A673 (cell line): ENCODE measurements at regions not wholly inside any gene's neighbourhood (a gene's known extent, or its start where the extent isn't known, plus 50 kb on each side); places are given as distances from the start of the nearest gene placed in this dataset.

Source experiments
- BruUV-seq: library from RNA; stranded (reverse); fragments of 400-500 nt; replicated peaks from 2 replicates; lab custom pipeline; 2021; lab: Mats Ljungman, UMichigan
- CTCF ChIA-PET: fragments of 300-600 bp; sonication (Branson Sonifier 250); formaldehyde crosslinking; loops from one replicate; lab custom pipeline; 2022; ENCODE audit warnings: antibody characterized with exemption; lab: Charles Lee
- POLR2A ChIA-PET: fragments of 300-600 bp; sonication (Branson Sonifier 250); formaldehyde crosslinking; loops from one replicate; lab custom pipeline; 2022; ENCODE audit warnings: antibody characterized with exemption; ENCODE audit not compliant: low non-redundant PET; lab: Charles Lee
- DNase-seq: peaks from one replicate; pipeline ENCODE4 v3.0.0-alpha.2; 2015; ENCODE audit warnings: low spot score
- H3K27ac ChIP-seq: fragments of 200-600 bp; sonication (generic); 2 replicates; pipeline ENCODE4 v1.5.1; 2016; ENCODE audit warnings: mixed run types, low read depth, mild to moderate bottlenecking, mixed read lengths, antibody characterized with exemption, low read length; ENCODE audit not compliant: poor library complexity, severe bottlenecking
- H3K27me3 ChIP-seq: fragments of 200-600 bp; sonication (generic); replicated peaks from 2 replicates; pipeline ENCODE4 v1.6.1; 2017; ENCODE audit warnings: mixed run types, low read depth, mild to moderate bottlenecking, mixed read lengths, antibody characterized with exemption, low read length; ENCODE audit not compliant: insufficient read depth, poor library complexity
- H3K36me3 ChIP-seq: fragments of 200-600 bp; sonication (generic); 2 replicates; pipeline ENCODE4 v1.6.1; 2016; ENCODE audit warnings: mixed run types, mild to moderate bottlenecking, mixed read lengths, antibody characterized with exemption, low read length; ENCODE audit not compliant: insufficient read depth, poor library complexity, severe bottlenecking
- H3K4me1 ChIP-seq: fragments of 200-600 bp; sonication (generic); 2 replicates; pipeline ENCODE4 v1.6.1; 2017; ENCODE audit warnings: mixed run types, mild to moderate bottlenecking, mixed read lengths, antibody characterized with exemption, low read length; ENCODE audit not compliant: insufficient read depth, poor library complexity, severe bottlenecking
- H3K4me3 ChIP-seq: fragments of 200-600 bp; sonication (generic); 2 replicates; pipeline ENCODE4 v1.5.1; 2016; ENCODE audit warnings: low read depth, mixed run types, mild to moderate bottlenecking, mixed read lengths, low read length; ENCODE audit not compliant: poor library complexity, severe bottlenecking
- H3K9me3 ChIP-seq: fragments of 200-600 bp; sonication (generic); 2 replicates; pipeline ENCODE4 v1.6.1; 2016; ENCODE audit warnings: mixed run types, low read depth, mild to moderate bottlenecking, mixed read lengths, antibody characterized with exemption, low read length; ENCODE audit not compliant: poor library complexity, severe bottlenecking
- EZH2 ChIP-seq: fragments of 200-600 bp; sonication (generic); IDR thresholded peaks from 2 replicates; pipeline ENCODE4 v1.6.1; 2017; ENCODE audit warnings: borderline replicate concordance, low read depth, mild to moderate bottlenecking, mixed read lengths, antibody characterized with exemption, low read length; ENCODE audit not compliant: poor library complexity, severe bottlenecking
- intact Hi-C: fragments of 100-400 bp; cut with micrococcal nuclease; formaldehyde crosslinking; loops from one replicate; pipeline ENCODE4 v1.10.0; 2022; ENCODE audit not compliant: unreplicated experiment
- TF ChIP-seq, protein P1 (sequence below): fragments of 300-800, 200-600 bp; sonication (generic); conservative IDR thresholded peaks from 2 replicates; pipeline ENCODE4 v1.5.1; 2017; ENCODE audit warnings: low read depth, mild to moderate bottlenecking, antibody characterized with exemption, low read length, moderate library complexity, mixed read lengths

DNA sequence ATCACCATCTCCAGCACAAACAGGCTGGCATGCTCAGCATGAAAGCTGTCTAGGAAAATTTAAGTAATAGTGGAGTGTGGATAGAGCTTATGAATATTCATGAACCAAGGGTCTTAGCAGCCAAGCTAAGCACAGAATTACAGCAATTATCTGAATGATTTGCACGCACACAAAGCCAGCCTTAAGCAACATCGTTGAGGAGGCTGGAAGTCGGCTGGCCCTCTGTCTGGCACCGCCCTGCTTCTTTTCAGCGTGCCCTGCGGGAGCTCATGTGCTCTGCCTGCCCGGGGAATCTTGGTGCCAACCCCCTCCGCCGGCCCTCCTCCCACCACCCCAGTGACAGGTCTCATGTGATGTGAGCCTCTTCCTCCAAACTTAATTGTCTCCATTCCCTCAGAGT lies 540.1 kb downstream of the CMPK2 start:
- ChIA-PET POLR2A (interaction anchor here (0.6 kb wide), 1 partner anchor 409 kb away, joined by 3 read pairs; no protein-coding TSS in a partner anchor), CTCF (no interaction called here)
- no TSS peak for BruUV-seq
- no peaks in the 10 kb centered on the region for H3K36me3 ChIP-seq
- H3K4me1 ChIP-seq, result peaks cover 20% of the 10 kb centered on the region
- DNase-seq, result peak; percentile 99
- peaks cover 4% of the 10 kb centered on the region for H3K9me3 ChIP-seq
- no peaks in the 10 kb centered on the region for H3K27me3 ChIP-seq
- no peak for TF ChIP-seq EZH2
- TF ChIP-seq, protein P1, sequence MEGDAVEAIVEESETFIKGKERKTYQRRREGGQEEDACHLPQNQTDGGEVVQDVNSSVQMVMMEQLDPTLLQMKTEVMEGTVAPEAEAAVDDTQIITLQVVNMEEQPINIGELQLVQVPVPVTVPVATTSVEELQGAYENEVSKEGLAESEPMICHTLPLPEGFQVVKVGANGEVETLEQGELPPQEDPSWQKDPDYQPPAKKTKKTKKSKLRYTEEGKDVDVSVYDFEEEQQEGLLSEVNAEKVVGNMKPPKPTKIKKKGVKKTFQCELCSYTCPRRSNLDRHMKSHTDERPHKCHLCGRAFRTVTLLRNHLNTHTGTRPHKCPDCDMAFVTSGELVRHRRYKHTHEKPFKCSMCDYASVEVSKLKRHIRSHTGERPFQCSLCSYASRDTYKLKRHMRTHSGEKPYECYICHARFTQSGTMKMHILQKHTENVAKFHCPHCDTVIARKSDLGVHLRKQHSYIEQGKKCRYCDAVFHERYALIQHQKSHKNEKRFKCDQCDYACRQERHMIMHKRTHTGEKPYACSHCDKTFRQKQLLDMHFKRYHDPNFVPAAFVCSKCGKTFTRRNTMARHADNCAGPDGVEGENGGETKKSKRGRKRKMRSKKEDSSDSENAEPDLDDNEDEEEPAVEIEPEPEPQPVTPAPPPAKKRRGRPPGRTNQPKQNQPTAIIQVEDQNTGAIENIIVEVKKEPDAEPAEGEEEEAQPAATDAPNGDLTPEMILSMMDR, result no peak
- H3K4me3 ChIP-seq, result no peak overlapping the region
- intact Hi-C loops, result no loop called here
- no peak overlapping the region for H3K27ac ChIP-seq

DNA sequence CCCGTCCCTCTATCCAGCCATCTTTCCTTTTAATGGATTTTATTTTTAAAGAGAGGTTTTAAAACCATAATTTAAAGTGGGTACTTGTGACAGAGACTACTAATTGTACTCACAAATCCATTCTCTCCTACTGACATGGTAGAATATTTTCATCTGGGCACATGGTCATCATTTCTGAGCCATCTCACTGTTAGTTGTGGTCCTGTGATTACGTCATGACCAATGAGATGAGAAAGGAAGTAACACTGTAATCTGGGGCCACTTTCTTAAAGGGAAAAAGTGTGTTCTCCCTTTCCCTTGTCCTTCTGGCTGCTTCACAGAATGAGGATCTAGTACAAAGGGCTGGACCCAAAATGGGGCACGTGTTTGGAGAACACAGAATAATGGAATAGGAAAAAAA lies 538.7 kb downstream of the CMPK2 start:
- POLR2A ChIA-PET, result no interaction called here
- CTCF ChIA-PET, result no interaction called here
- TF ChIP-seq, protein P1, result no peak
- TF ChIP-seq EZH2, result no peak
- peaks cover 20% of the 10 kb centered on the region for H3K4me1 ChIP-seq
- DNase-seq, result no peak
- H3K9me3 ChIP-seq, result peaks cover 4% of the 10 kb centered on the region
- no peak overlapping the region for H3K4me3 ChIP-seq
- H3K36me3 ChIP-seq, result no peaks in the 10 kb centered on the region
- intact Hi-C loops, result no loop called here
- no TSS peak for BruUV-seq
- H3K27me3 ChIP-seq, result no peaks in the 10 kb centered on the region
- H3K27ac ChIP-seq, result no peak overlapping the region

DNA sequence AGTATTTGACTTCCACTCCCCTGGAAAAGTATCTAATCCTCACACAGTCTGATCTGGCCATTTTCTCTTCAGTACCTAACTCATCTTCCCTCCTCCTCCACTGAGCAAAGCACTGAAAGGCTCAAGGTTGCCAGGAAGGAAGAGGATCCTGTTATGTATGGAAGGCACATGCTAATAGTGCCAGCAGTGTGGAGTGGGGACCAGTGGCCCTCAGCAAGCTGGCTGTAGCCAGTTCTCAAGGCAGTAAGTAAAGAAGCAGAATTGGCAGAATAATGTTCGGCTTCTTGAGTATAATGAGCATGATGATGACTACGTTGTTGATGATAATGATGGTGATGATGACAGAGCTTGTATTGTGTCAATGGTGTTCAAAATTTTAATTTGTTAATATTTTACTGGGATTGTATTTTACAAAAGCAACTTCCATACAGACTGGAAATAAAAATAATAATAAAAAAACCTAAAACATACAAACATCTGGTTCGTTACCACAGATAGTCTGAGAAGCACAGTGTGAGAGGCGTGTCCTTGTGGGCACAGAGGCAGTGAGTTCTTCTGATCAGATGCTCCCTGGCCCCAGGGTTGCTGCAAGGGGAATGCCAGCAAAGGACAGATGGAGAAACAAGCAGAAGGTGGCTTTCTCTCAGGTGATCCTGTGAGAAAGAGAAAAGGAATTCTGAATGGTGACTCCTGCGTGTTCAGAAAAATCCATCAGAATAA lies 528.8 kb downstream of the CMPK2 start:
- ChIA-PET CTCF (no interaction called here), POLR2A (no interaction called here)
- DNase-seq, result no peak
- TF ChIP-seq, protein P1, result no peak
- TF ChIP-seq EZH2, result no peak
- BruUV-seq, result no TSS peak
- no peaks in the 10 kb centered on the region for H3K27me3 ChIP-seq
- no peaks in the 10 kb centered on the region for H3K4me1 ChIP-seq
- intact Hi-C loops, result no loop called here
- no peaks in the 10 kb centered on the region for H3K9me3 ChIP-seq
- no peaks in the 10 kb centered on the region for H3K36me3 ChIP-seq
- H3K27ac ChIP-seq, result no peak overlapping the region
- H3K4me3 ChIP-seq, result no peak overlapping the region
